Body of pancreas (tissue), 4 donors: ENCODE measurements at regions not wholly inside any gene's neighbourhood (a gene's known extent, or its start where the extent isn't known, plus 50 kb on each side); places are given as distances from the start of the nearest gene placed in this dataset.

Experiments
- ATAC-seq: fragments of 150-250 bp; one replicate; pipeline ENCODE4 v1.9.1; 2016
- DNase-seq, 4 donors: peaks; one replicate each; pipeline ENCODE4 v3.0.0-alpha.2; 2019
- H3K27ac ChIP-seq, 4 donors: fragments of 200-600 bp; sonication (generic); 1 replicate in 3 of 4; 2 replicates in 1 of 4; pipeline versions ENCODE4 v1.5.1 to v1.6.1; 2016 to 2019; ENCODE audit warnings: mild to moderate bottlenecking in 1 of 4, mixed read lengths in 1 of 4, moderate library complexity in 1 of 4
- H3K27me3 ChIP-seq, 2 donors: fragments of 200-600 bp; sonication (generic); one replicate each; pipeline ENCODE4 v1.6.0; 2016; ENCODE audit warnings: mild to moderate bottlenecking in 1 of 2
- H3K36me3 ChIP-seq, 2 donors: fragments of 200-600 bp; sonication (generic); replicated peaks in 1 of 2; 2 replicates each; pipeline ENCODE4 v1.5.1; 2016; ENCODE audit warnings: low read depth in 2 of 2; ENCODE audit not compliant: insufficient read depth in 1 of 2
- H3K4me1 ChIP-seq: fragments of 200-600 bp; sonication (generic); one replicate; pipeline ENCODE4 v1.6.0; 2016
- H3K4me3 ChIP-seq, 2 donors: fragments of 200-600 bp; sonication (generic); 1 replicate in 1 of 2; 2 replicates in 1 of 2; pipeline ENCODE4 v1.5.1; 2016 to 2019
- H3K9me3 ChIP-seq, 3 donors: fragments of 200-600 bp; sonication (generic); 1 replicate in 2 of 3; 2 replicates in 1 of 3; pipeline ENCODE4 v1.5.1; 2016
- POLR2A ChIP-seq, 3 donors: fragments of 450-650 bp; IDR thresholded peaks; one replicate each; pipeline ENCODE4 v1.6.1; 2016; ENCODE audit warnings: antibody characterized with exemption in 3 of 3, mild to moderate bottlenecking in 2 of 3
- WGBS, 2 donors: methylation state at CpG; one replicate each; pipeline ENCODE4 v1.1.5; 2017; 5-methylcytosine and 5-hydroxymethylcytosine counted together
- intact Hi-C: fragments of 100-400 bp; cut with DNase I; formaldehyde crosslinking; loops from one replicate; pipeline ENCODE4 v1.15.1; 2023
- TF ChIP-seq, protein P1 (sequence below), 7 experiments: fragments of 450-650 bp in 4 of 7; fragments of 200-600 bp in 3 of 7; sonication (generic) in 3 of 7; IDR thresholded peaks; one replicate each; pipeline ENCODE4 v1.5.1; 2016 to 2019; ENCODE audit warnings: antibody characterized with exemption in 7 of 7

DNA sequence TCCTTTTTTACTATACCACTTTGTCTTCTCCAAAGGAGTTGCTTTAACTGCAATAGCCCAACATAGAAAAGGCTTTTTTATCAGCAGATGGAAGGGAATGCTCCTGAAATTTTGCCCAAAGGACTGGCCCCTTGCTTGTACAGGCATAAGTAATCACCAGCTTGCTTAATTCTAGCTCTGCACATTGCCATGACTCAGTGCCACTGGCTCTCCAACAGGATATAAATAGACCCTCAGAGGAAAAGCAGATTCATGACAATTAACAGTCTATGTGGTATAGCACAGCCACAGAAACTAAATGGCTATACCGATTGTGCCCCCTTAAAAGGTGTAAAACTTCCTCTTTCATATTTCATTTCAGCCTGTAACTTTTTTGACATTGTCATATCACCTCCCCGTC, 227.0 kb downstream of the ZNF608 start:
- intact Hi-C loops, result no loop called here
- no peaks in the 10 kb centered on the region for H3K27me3 ChIP-seq
- H3K4me1 ChIP-seq, result no peaks in the 10 kb centered on the region
- H3K9me3 ChIP-seq, result no peaks in the 10 kb centered on the region
- TF ChIP-seq, protein P1, sequence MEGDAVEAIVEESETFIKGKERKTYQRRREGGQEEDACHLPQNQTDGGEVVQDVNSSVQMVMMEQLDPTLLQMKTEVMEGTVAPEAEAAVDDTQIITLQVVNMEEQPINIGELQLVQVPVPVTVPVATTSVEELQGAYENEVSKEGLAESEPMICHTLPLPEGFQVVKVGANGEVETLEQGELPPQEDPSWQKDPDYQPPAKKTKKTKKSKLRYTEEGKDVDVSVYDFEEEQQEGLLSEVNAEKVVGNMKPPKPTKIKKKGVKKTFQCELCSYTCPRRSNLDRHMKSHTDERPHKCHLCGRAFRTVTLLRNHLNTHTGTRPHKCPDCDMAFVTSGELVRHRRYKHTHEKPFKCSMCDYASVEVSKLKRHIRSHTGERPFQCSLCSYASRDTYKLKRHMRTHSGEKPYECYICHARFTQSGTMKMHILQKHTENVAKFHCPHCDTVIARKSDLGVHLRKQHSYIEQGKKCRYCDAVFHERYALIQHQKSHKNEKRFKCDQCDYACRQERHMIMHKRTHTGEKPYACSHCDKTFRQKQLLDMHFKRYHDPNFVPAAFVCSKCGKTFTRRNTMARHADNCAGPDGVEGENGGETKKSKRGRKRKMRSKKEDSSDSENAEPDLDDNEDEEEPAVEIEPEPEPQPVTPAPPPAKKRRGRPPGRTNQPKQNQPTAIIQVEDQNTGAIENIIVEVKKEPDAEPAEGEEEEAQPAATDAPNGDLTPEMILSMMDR (IDR thresholded peaks at IDR 0.05), result no peak
- no peak for ATAC-seq
- H3K36me3 ChIP-seq, result no peaks in the 10 kb centered on the region
- peak in 1 of 4 donors; percentile 10 for DNase-seq
- WGBS, 2 donors, result 47 to 55% methylated on average over 2 of the region's 2 CpGs
- no peak overlapping the region for H3K4me3 ChIP-seq
- no peak overlapping the region for H3K27ac ChIP-seq

- DNase-seq (no peak), ATAC-seq (no peak)
- no peaks in the 10 kb centered on the region for H3K27me3 ChIP-seq
- TF ChIP-seq, protein P1 (IDR thresholded peaks at IDR 0.05), result no peak
- TF ChIP-seq POLR2A (IDR thresholded peaks at IDR 0.05), result no peak
- no peak overlapping the region for H3K27ac ChIP-seq
- H3K9me3 ChIP-seq, result no peaks in the 10 kb centered on the region
- intact Hi-C loops, result no loop called here
- H3K36me3 ChIP-seq, result no peaks in the 10 kb centered on the region
- no peaks in the 10 kb centered on the region for H3K4me1 ChIP-seq
- WGBS, 2 donors, result 49 to 56% methylated on average over 2 of the region's 2 CpGs
- no peak overlapping the region for H3K4me3 ChIP-seq
Observed at GRCh38 chr5:124516567-124516966, 229.9 kb downstream of the ZNF608 start.

GRCh38 chr5:124515497-124516245, 230.8 kb downstream of the ZNF608 start:
- Histone ChIP-seq H3K27me3 (no peaks in the 10 kb centered on the region), H3K27ac (no peak overlapping the region), H3K4me1 (no peaks in the 10 kb centered on the region), H3K36me3 (no peaks in the 10 kb centered on the region), H3K9me3 (no peaks in the 10 kb centered on the region), H3K4me3 (no peak overlapping the region)
- 66 to 74% methylated on average over 3 of the region's 3 CpGs for WGBS, 2 donors
- intact Hi-C loops, result no loop called here
- ATAC-seq (no peak), DNase-seq (no peak)
- TF ChIP-seq, protein P1 (IDR thresholded peaks at IDR 0.05), result no peak
- no peak for TF ChIP-seq POLR2A (IDR thresholded peaks at IDR 0.05)

- TF ChIP-seq, protein P1 (IDR thresholded peaks at IDR 0.05), result no peak
- no peak for TF ChIP-seq POLR2A (IDR thresholded peaks at IDR 0.05)
- intact Hi-C loops, result no loop called here
- no peak for ATAC-seq
Observed at GRCh38 chr5:124514956-124515355, 231.5 kb downstream of the ZNF608 start.

More at GRCh38 chr5:124514956-124515355, 231.5 kb downstream of the ZNF608 start:
- Histone ChIP-seq H3K9me3 (no peaks in the 10 kb centered on the region), H3K27ac (no peak overlapping the region), H3K36me3 (no peaks in the 10 kb centered on the region), H3K4me3 (no peak overlapping the region), H3K4me1 (no peaks in the 10 kb centered on the region), H3K27me3 (no peaks in the 10 kb centered on the region)
- 94 to 99% methylated on average over 3 of the region's 3 CpGs for WGBS, 2 donors
- DNase-seq, result no peak
